ENCODE measurements at regions not wholly inside any gene's neighbourhood (a gene's known extent, or its start where the extent isn't known, plus 50 kb on each side); places are given as distances from the start of the nearest gene placed in this dataset.

GRCh38 chr11:122044086-122044485 lies 71.9 kb downstream of the BLID start:
- DNase-seq (ENCODE audit: insufficient read length, low spot score) (no peak), FAIRE-seq (no peak)
- TF ChIP-seq CTCF (IDR thresholded peaks at IDR 0.05; ENCODE audit: insufficient read depth, missing control alignments) = no peak

GRCh38 chr11:122042981-122043380 lies 73.0 kb downstream of the BLID start:
- FAIRE-seq (no peak), DNase-seq (ENCODE audit: insufficient read length, low spot score) (no peak)
- TF ChIP-seq CTCF (IDR thresholded peaks at IDR 0.05; ENCODE audit: insufficient read depth, missing control alignments) = no peak

GRCh38 chr11:122040464-122040863 lies 75.6 kb downstream of the BLID start:
- FAIRE-seq = no peak
- no peak for TF ChIP-seq CTCF (IDR thresholded peaks at IDR 0.05; ENCODE audit: insufficient read depth, missing control alignments)
- no peak for DNase-seq (ENCODE audit: insufficient read length, low spot score)

- DNase-seq (ENCODE audit: insufficient read length, low spot score) = no peak
- no peak for TF ChIP-seq CTCF (IDR thresholded peaks at IDR 0.05; ENCODE audit: insufficient read depth, missing control alignments)
- FAIRE-seq = no peak
These were observed 77.5 kb downstream of the BLID start for GRCh38 chr11:122038543-122038942.

GRCh38 chr11:122037911-122038310 lies 78.1 kb downstream of the BLID start:
- no peak for TF ChIP-seq CTCF (IDR thresholded peaks at IDR 0.05; ENCODE audit: insufficient read depth, missing control alignments)
- FAIRE-seq = no peak
- no peak for DNase-seq (ENCODE audit: insufficient read length, low spot score)

GRCh38 chr11:122036493-122036892 lies 79.5 kb downstream of the BLID start:
- TF ChIP-seq CTCF (IDR thresholded peaks at IDR 0.05; ENCODE audit: insufficient read depth, missing control alignments) = no peak
- DNase-seq (ENCODE audit: insufficient read length, low spot score) = no peak
- FAIRE-seq = no peak

- FAIRE-seq (no peak), DNase-seq (ENCODE audit: insufficient read length, low spot score) (no peak)
- no peak for TF ChIP-seq CTCF (IDR thresholded peaks at IDR 0.05; ENCODE audit: insufficient read depth, missing control alignments)
These were observed 80.0 kb downstream of the BLID start for GRCh38 chr11:122036018-122036417.

Measured in D721Med (cell line).